Bronchial epithelial cell (primary cell): ENCODE measurements at regions not wholly inside any gene's neighbourhood (a gene's known extent, or its start where the extent isn't known, plus 50 kb on each side); places are given as distances from the start of the nearest gene placed in this dataset.

Source experiments
- DNase-seq: peaks from one replicate; pipeline ENCODE4 v3.0.0-alpha.2; 2010; ENCODE audit warnings: low read depth
- FAIRE-seq: peaks from 2 replicates; lab custom pipeline; 2011; peaks lifted over from hg19 to GRCh38; lab: Jason Lieb, UNC
- H3K27me3 ChIP-seq: 2 replicates; pipeline ENCODE4 v1.5.1; 2011; ENCODE audit warnings: low read length; ENCODE audit not compliant: control insufficient read depth, insufficient read depth
- H3K36me3 ChIP-seq: 2 replicates; pipeline ENCODE4 v1.5.1; 2011; ENCODE audit warnings: low read length; ENCODE audit not compliant: control insufficient read depth, insufficient read depth
- H3K4me3 ChIP-seq: 2 replicates; pipeline ENCODE4 v1.5.1; 2011; ENCODE audit warnings: mild to moderate bottlenecking, low read depth, low read length, control low read depth
- TF ChIP-seq, protein P1 (sequence below): IDR thresholded peaks from 2 replicates; pipeline ENCODE4 v1.5.1; 2011; ENCODE audit warnings: mild to moderate bottlenecking, moderate library complexity, low read length, control low read depth, inconsistent platforms; ENCODE audit not compliant: insufficient read depth, severe bottlenecking

DNA sequence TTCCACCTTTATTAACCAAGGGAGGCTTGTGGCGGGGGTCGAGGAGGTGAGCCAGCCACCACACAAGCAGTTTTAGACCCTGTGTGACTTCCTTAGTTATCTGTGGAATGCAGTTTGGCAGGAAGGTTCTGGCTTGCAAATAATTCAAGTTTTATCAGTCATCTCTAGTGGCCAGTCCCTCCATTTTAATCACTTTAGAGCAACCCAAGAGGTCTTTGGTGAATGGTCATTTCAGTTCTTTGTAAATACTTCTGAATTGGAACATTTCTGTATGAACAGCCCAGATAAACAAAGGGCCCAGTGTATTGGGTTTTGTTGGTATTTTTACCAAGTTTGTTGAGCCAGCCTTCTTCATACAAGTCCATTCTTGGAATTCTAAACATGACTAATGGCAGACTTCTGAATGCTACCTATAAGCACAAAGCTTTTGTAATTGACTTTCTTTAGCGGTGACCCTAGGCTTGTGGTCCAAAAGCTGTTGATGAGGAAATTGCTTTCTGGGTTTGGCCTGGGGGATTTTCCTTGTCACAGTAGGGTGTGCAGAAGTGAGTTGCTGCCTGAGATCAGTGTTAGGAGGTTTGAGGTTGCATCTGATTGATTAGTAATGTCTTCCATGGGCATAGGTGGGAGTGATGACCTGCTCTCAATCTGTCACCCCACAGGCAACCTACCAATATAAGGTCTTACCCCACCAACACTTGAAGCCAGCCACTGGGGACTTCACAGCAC, 193.3 kb upstream of the TOPAZ1 start:
- no peak overlapping the region for H3K4me3 ChIP-seq
- no peaks in the 10 kb centered on the region for H3K36me3 ChIP-seq
- FAIRE-seq (peak; percentile 32), DNase-seq (peak; percentile 46)
- TF ChIP-seq, protein P1, sequence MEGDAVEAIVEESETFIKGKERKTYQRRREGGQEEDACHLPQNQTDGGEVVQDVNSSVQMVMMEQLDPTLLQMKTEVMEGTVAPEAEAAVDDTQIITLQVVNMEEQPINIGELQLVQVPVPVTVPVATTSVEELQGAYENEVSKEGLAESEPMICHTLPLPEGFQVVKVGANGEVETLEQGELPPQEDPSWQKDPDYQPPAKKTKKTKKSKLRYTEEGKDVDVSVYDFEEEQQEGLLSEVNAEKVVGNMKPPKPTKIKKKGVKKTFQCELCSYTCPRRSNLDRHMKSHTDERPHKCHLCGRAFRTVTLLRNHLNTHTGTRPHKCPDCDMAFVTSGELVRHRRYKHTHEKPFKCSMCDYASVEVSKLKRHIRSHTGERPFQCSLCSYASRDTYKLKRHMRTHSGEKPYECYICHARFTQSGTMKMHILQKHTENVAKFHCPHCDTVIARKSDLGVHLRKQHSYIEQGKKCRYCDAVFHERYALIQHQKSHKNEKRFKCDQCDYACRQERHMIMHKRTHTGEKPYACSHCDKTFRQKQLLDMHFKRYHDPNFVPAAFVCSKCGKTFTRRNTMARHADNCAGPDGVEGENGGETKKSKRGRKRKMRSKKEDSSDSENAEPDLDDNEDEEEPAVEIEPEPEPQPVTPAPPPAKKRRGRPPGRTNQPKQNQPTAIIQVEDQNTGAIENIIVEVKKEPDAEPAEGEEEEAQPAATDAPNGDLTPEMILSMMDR, result no peak
- H3K27me3 ChIP-seq, result no peaks in the 10 kb centered on the region

DNA sequence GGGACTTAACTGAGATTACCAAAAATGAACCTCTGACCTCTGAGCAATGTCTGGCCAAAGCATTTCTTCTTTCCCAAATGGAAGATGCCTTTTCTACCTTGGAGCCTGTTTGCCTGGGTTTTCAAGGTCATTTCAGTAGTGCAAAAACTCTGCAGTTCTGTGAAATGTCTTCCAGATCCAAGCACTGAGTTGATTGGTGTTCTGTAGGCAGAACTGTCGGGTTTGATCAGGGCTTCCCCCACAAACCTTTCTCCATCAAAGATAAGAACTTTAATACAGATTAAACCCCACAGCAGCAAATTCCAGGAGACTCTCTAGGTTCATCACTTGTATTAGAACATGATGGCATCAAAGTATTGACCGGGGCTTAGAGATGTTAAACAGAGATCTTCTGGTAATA, 192.7 kb upstream of the TOPAZ1 start:
- Histone ChIP-seq H3K4me3 (no peak overlapping the region), H3K36me3 (no peaks in the 10 kb centered on the region), H3K27me3 (no peaks in the 10 kb centered on the region)
- DNase-seq (no peak), FAIRE-seq (no peak)
- TF ChIP-seq, protein P1, result no peak

DNA sequence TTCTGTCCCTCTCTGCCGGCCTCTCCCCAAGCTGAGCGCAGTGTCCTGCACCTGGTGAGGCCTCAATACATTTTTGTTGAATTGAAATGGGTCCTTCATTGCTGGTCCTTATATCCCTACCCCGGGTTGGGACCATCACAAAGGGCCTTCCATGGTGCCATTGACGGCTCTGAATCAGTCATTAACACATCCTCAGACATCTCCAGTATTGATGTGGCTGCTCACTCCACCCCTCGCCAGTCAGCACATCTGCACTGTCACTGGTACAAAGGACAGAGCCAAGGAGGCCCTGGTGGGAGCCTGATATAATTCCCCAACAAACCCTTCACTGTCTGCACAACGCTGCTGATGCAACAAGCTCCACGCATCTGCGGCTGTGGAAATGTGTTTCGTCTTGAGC, 191.6 kb upstream of the TOPAZ1 start:
- FAIRE-seq, result peak; percentile 13
- TF ChIP-seq, protein P1, result no peak

DNA sequence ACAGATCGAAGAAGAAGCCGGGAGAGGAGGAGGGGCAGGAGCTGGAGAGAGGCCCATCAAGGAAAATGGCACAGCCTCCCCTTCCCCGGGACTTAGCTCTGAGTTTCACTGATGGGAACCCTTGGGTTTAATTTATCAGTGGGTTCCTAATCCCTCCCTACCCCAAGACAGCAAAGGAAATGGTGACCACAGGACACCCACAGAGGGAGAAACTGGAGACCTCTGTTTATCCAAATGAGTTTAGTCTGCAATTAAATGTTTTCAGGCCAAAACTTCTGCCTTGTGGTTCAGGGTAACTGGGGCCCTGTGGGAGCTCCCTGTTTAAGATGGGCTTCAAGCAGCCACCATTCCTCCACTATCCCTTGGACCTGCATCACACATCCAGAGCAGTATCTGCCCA, 190.8 kb upstream of the TOPAZ1 start:
- H3K4me3 ChIP-seq, result no peak overlapping the region
- H3K36me3 ChIP-seq, result no peaks in the 10 kb centered on the region
- DNase-seq (no peak), FAIRE-seq (no peak)
- no peaks in the 10 kb centered on the region for H3K27me3 ChIP-seq
- TF ChIP-seq, protein P1, result no peak

More for the DNA sequence above, 191.6 kb upstream of the TOPAZ1 start:
- DNase-seq, result no peak
- no peaks in the 10 kb centered on the region for H3K36me3 ChIP-seq
- no peaks in the 10 kb centered on the region for H3K27me3 ChIP-seq
- no peak overlapping the region for H3K4me3 ChIP-seq

DNA sequence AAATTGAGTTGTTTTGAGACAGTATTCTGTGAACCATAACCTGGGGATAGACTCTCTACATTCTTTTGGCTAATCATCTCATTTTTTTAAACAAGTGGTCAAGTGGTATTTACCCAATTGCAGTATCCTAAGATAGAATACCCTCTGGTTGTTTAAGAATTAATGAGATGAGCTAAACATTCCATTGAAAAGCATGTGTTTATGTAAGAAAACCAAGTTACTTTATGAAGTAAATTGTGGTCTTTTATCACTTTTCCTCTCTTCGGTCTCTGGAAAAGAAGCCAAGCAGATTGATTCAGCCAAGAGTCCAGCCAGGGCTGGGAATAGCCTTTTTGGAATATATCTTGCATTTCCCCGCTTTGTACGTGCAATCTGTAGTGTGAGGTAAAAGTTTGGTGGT, 185.7 kb upstream of the TOPAZ1 start:
- no peak for DNase-seq
- Histone ChIP-seq H3K36me3 (no peaks in the 10 kb centered on the region), H3K4me3 (no peak overlapping the region), H3K27me3 (no peaks in the 10 kb centered on the region)
- TF ChIP-seq, protein P1, result no peak
- FAIRE-seq, result no peak
